NCI-H2196 treated with DMSO at 0.1 percent for 48 hours (cell line): ENCODE measurements at regions not wholly inside any gene's neighbourhood (a gene's known extent, or its start where the extent isn't known, plus 50 kb on each side); places are given as distances from the start of the nearest gene placed in this dataset.
"Not testable (repeated sequence)": the region's sequence is repeated elsewhere in the genome, so short reads cannot be mapped to it uniquely, and the experiment has no call there.

Experiments used
- DNase-seq: peaks from one replicate; lab custom pipeline; 2025; ENCODE audit not compliant: unreplicated experiment; lab: John Stamatoyannopoulos, UW

GRCh38 chr11:128164080-128164741 is 423.1 kb downstream of the ETS1 start:
- no peak for DNase-seq

DNA sequence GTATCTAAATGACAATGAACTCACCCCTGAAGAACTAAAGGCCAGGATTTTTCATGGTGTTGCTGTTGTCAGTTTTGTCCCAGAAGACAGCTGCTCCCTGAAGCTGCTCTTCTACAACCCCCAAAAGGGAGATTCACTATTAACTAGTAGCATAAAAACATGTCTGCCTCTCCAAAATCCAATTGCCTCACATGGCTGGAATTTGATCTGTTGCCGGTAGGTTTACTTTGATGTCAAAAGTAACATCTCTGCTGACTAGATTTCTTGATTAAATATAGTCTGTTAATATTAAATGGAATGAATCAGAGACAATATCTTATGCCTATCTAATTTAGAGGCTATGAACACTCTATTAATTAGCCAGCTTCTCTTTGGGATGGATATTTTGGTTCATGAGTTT is 425.4 kb downstream of the ETS1 start:
- DNase-seq, result no peak

DNA sequence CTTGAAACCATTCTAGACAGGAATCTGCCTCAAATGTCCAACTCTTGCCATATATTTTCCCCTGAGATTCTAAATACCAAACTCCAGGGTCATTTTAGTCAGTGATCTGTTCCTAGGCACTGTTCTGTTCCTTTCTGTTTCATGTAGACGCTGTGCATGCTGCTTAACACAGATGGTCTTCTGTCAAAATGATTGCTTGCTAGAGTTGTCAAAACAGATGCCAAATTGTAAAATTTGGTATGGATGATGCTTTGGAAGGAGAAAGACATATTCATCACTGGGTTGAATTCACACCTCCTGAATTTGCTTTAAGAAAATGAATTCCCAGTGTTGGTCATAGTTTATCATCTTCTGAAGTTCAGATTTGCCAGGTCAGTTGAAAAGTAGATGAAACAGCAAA is 425.9 kb downstream of the ETS1 start:
- no peak for DNase-seq

GRCh38 chr11:128158860-128159259 is 428.5 kb downstream of the ETS1 start:
- no peak for DNase-seq

DNA sequence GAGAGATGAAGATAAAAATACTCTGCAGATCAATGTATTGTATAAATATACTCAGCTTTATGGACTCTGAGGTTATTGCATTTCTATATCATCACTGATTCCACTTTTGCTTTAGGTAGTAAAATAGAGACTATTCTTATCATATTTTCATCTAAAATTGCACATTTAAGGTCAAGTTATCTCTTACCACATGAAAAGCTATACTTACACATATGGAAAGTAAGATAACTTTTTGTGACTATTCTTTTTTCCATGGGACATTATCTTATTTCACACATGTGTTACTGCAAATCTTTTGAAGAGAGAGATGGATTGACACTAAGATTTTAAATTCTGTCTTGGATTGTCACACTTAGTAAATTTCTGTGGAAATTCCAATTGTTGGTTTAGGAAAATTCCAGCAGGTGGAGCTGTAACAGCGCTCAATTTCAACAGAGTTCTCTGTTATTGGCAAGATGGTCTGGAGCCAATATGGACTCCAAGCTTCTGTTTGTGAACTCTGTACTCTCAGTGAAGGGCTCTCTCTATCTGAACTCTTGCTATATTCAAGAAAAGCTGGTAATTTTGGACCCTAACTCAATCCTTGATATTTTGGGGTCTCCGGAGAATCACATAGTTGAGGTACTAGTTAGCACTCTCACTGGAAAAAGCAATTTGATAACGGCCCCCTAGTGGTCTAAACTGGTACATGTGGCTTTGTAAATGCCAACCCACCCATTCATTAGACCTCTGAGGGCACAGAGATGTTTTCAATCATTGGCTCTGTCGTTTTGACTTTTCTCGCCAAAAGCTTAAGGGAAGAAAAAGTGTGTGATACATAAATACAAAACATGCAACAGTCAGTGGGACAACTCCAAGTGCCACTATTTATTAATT is 429.7 kb downstream of the ETS1 start:
- peak; percentile 50 for DNase-seq

DNA sequence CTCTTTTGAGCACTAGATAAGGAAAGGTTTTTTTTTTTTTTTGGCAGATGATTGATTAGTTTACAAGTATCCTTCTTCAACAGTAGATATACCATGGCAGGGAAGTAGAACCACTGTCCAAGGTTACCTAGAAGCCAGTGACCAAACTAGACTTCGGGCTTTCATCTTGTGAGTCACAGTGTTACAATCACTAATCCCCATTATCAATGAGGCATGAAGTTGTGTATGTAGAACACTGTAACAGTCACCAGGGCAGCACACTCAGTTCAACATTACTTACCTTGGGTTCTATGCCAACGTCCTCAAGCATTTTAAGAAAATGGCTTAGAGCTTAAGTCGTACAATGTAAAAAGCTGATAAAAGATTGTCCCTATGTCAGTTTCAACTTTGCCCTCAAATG is 430.9 kb downstream of the ETS1 start:
- DNase-seq, result no peak

GRCh38 chr11:128155590-128155989 is 431.8 kb downstream of the ETS1 start:
- no peak for DNase-seq

- no peak for DNase-seq
These were observed 433.7 kb downstream of the ETS1 start for GRCh38 chr11:128153697-128154048.

- no peak for DNase-seq
These were observed 434.3 kb downstream of the ETS1 start for GRCh38 chr11:128152796-128153696.

- DNase-seq, result no peak
These were observed 435.6 kb downstream of the ETS1 start for GRCh38 chr11:128151780-128152179.

- no peak for DNase-seq
These were observed 436.0 kb downstream of the ETS1 start for GRCh38 chr11:128151338-128151737.

GRCh38 chr11:128148208-128148607 is 439.1 kb downstream of the ETS1 start:
- DNase-seq, result no peak

GRCh38 chr11:128146926-128147605 is 440.3 kb downstream of the ETS1 start:
- DNase-seq, result no peak

GRCh38 chr11:128140293-128140692 is 447.1 kb downstream of the ETS1 start:
- not testable (repeated sequence) for DNase-seq

GRCh38 chr11:128135451-128135850 is 451.9 kb downstream of the ETS1 start:
- no peak for DNase-seq

GRCh38 chr11:128133501-128133900 is 453.9 kb downstream of the ETS1 start:
- DNase-seq, result no peak

- no peak for DNase-seq
These were observed 457.3 kb downstream of the ETS1 start for GRCh38 chr11:128130052-128130451.

GRCh38 chr11:128125723-128126122 is 461.6 kb downstream of the ETS1 start:
- DNase-seq, result no peak

DNA sequence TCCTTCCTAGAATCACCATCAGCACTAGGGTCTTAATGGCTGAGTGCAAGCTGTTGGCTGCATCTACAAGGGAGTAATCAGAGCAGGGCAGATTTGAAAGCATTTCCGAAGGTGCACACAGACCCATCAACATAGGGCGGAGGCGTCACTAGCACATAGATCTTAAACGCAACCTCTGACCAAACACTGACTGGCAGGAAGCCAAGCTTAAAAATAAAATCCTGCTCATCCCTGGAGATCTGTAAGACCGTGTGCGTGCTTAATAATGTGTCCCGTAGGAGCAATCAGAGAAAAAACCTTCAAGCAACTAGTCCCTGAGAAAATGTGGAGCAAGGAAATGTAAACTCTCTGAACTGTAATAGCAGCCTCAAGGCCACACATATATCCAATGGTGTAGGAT is 470.5 kb downstream of the ETS1 start:
- DNase-seq, result no peak

DNA sequence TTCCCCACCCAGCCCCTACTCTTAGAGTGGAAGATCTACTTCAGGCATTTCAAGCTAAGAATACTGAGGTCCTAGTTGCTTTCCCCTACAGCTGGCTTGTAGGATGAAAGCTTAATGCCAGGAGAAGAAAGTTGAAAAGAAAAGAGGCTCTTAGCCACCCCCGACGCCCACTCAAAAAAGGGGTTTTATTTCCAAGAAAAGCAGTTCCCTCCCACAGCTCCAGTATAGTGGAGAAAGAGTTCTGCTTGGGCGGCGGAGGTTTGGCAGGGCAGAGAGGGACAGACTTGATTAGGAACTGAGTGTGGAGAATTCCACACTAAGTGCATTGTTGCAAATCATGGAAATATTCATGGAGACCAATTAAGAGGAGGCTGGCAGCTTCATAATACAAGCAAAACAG is 470.9 kb downstream of the ETS1 start:
- DNase-seq, result no peak

DNA sequence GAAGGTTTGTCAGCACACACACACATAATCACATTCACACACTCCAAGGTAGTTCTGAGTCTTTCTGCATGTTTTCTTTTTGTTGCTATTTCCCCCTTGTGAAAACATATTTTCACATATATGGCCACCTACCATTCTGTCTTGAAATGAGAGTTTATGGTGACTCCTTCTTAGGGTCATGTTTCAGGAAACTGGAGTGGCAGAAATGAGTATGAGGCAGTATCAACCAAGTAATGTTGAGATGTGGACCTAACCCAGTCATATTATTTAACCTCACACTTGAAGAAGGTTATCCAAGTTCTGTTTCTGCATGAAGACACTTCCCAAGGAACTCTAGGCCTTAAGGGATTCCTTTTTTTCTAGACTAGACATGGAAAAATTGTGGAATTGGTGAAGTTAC is 481.4 kb downstream of the ETS1 start:
- no peak for DNase-seq
